ENCODE measurements at regions not wholly inside any gene's neighbourhood (a gene's known extent, or its start where the extent isn't known, plus 50 kb on each side); places are given as distances from the start of the nearest gene placed in this dataset.

GRCh38 chr2:16765356-16765755 lies 99.7 kb upstream of the CYRIA start:
- DNase-seq, result no peak
- Histone ChIP-seq H3K27ac (no peak overlapping the region), H3K4me3 (ENCODE audit: low read depth, low read length) (no peak overlapping the region), H3K27me3 (ENCODE audit: insufficient read depth, low read depth, severe bottlenecking) (no peaks in the 10 kb centered on the region), H3K36me3 (no peaks in the 10 kb centered on the region), H3K9me3 (ENCODE audit: severe bottlenecking) (no peaks in the 10 kb centered on the region)
- TF ChIP-seq, protein P1, sequence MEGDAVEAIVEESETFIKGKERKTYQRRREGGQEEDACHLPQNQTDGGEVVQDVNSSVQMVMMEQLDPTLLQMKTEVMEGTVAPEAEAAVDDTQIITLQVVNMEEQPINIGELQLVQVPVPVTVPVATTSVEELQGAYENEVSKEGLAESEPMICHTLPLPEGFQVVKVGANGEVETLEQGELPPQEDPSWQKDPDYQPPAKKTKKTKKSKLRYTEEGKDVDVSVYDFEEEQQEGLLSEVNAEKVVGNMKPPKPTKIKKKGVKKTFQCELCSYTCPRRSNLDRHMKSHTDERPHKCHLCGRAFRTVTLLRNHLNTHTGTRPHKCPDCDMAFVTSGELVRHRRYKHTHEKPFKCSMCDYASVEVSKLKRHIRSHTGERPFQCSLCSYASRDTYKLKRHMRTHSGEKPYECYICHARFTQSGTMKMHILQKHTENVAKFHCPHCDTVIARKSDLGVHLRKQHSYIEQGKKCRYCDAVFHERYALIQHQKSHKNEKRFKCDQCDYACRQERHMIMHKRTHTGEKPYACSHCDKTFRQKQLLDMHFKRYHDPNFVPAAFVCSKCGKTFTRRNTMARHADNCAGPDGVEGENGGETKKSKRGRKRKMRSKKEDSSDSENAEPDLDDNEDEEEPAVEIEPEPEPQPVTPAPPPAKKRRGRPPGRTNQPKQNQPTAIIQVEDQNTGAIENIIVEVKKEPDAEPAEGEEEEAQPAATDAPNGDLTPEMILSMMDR (IDR thresholded peaks at IDR 0.05; ENCODE audit: low read depth, low read length), result no peak

- no peak overlapping the region for H3K27ac ChIP-seq
- no peaks in the 10 kb centered on the region for H3K36me3 ChIP-seq
- no peaks in the 10 kb centered on the region for H3K27me3 ChIP-seq (ENCODE audit: insufficient read depth, low read depth, severe bottlenecking)
- no peak overlapping the region for H3K4me3 ChIP-seq (ENCODE audit: low read depth, low read length)
- H3K9me3 ChIP-seq (ENCODE audit: severe bottlenecking), result no peaks in the 10 kb centered on the region
- TF ChIP-seq, protein P1 (IDR thresholded peaks at IDR 0.05; ENCODE audit: low read depth, low read length), result no peak
- DNase-seq, result no peak
Measured at GRCh38 chr2:16764487-16764886, 98.9 kb upstream of the CYRIA start.

- Histone ChIP-seq H3K9me3 (ENCODE audit: severe bottlenecking) (no peaks in the 10 kb centered on the region), H3K27me3 (ENCODE audit: insufficient read depth, low read depth, severe bottlenecking) (no peaks in the 10 kb centered on the region), H3K36me3 (no peaks in the 10 kb centered on the region), H3K27ac (no peak overlapping the region), H3K4me3 (ENCODE audit: low read depth, low read length) (no peak overlapping the region)
- no peak for DNase-seq
- TF ChIP-seq, protein P1 (IDR thresholded peaks at IDR 0.05; ENCODE audit: low read depth, low read length), result no peak
Measured at GRCh38 chr2:16763493-16763899, 97.9 kb upstream of the CYRIA start.

DNA sequence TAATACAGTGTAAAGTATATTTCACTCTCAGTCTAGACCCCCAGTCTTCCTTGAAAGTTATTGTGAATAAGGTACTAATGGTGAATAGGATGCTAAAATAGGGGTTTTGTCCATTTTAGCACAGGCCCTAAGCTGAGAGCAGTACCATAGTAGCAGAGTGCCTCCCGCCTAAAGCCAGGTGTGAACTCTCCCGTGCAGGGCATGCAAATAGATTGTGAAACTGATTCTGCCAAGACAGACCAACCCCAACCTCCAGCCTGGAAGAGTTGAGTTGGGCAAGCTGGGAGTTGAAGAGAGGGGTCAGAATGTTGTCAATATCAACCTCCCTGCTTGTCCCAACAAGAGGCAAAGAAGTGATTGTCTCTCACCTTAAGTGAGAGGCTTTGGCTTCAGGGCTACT lies 97.4 kb upstream of the CYRIA start:
- H3K4me3 ChIP-seq (ENCODE audit: low read depth, low read length), result no peak overlapping the region
- DNase-seq, result no peak
- TF ChIP-seq, protein P1 (IDR thresholded peaks at IDR 0.05; ENCODE audit: low read depth, low read length), result no peak
- H3K9me3 ChIP-seq (ENCODE audit: severe bottlenecking), result no peaks in the 10 kb centered on the region
- no peak overlapping the region for H3K27ac ChIP-seq
- no peaks in the 10 kb centered on the region for H3K27me3 ChIP-seq (ENCODE audit: insufficient read depth, low read depth, severe bottlenecking)
- no peaks in the 10 kb centered on the region for H3K36me3 ChIP-seq

DNA sequence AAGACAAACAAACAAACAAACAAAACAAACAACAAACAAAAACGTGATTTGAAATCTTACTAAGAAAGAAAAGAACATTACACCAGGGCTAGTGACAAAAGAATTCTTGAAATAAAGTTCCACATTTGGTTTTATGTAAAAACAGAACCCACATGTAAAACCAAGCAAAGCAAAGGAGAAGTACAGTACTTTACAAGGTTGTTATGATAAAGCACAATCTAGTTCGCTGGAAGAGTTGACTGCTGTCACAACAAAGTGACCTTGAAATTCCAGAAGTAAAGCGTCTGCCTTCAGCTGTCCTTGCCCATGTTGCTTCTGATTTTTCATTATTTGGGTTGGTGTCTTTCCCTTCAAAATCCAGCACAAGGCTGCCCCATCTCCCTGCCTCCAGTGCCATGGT lies 94.8 kb upstream of the CYRIA start:
- no peaks in the 10 kb centered on the region for H3K9me3 ChIP-seq (ENCODE audit: severe bottlenecking)
- H3K36me3 ChIP-seq, result no peaks in the 10 kb centered on the region
- DNase-seq, result no peak
- TF ChIP-seq, protein P1 (IDR thresholded peaks at IDR 0.05; ENCODE audit: low read depth, low read length), result no peak
- no peak overlapping the region for H3K27ac ChIP-seq
- no peaks in the 10 kb centered on the region for H3K27me3 ChIP-seq (ENCODE audit: insufficient read depth, low read depth, severe bottlenecking)
- no peak overlapping the region for H3K4me3 ChIP-seq (ENCODE audit: low read depth, low read length)

GRCh38 chr2:16756831-16757644 lies 91.4 kb upstream of the CYRIA start:
- peak; percentile 86 for DNase-seq

More at GRCh38 chr2:16756831-16757644, 91.4 kb upstream of the CYRIA start:
- no peaks in the 10 kb centered on the region for H3K27me3 ChIP-seq (ENCODE audit: insufficient read depth, low read depth, severe bottlenecking)
- no peaks in the 10 kb centered on the region for H3K36me3 ChIP-seq
- H3K27ac ChIP-seq, result no peak overlapping the region
- TF ChIP-seq, protein P1 (IDR thresholded peaks at IDR 0.05; ENCODE audit: low read depth, low read length), result peak; percentile 88
- H3K4me3 ChIP-seq (ENCODE audit: low read depth, low read length), result no peak overlapping the region
- no peaks in the 10 kb centered on the region for H3K9me3 ChIP-seq (ENCODE audit: severe bottlenecking)

All from WERI-Rb-1 (cell line).